GM19467 (cell line): ENCODE measurements at regions not wholly inside any gene's neighbourhood (a gene's known extent, or its start where the extent isn't known, plus 50 kb on each side); places are given as distances from the start of the nearest gene placed in this dataset.
"Not testable (repeated sequence)": the region's sequence is repeated elsewhere in the genome, so short reads cannot be mapped to it uniquely, and the experiment has no call there.

Experiments used
- ATAC-seq: cut with Tn5 transposase; IDR thresholded peaks from one replicate; pipeline ENCODE4 v1.9.1; 2021; ENCODE audit warnings: mild to moderate bottlenecking, moderate library complexity; ENCODE audit not compliant: unreplicated experiment

GRCh38 chr10:14429043-14429700 is 98.4 kb upstream of the FRMD4A start:
- ATAC-seq: no peak

- ATAC-seq: no peak
Observed at GRCh38 chr10:14425034-14425433, 94.3 kb upstream of the FRMD4A start.

- ATAC-seq: no peak
Observed at GRCh38 chr10:14423111-14423744, 92.5 kb upstream of the FRMD4A start.

GRCh38 chr10:14422431-14422830 is 91.7 kb upstream of the FRMD4A start:
- ATAC-seq: no peak

- no peak for ATAC-seq
Observed at GRCh38 chr10:14421941-14422340, 91.2 kb upstream of the FRMD4A start.

GRCh38 chr10:14417336-14417735 is 86.6 kb upstream of the FRMD4A start:
- ATAC-seq: not testable (repeated sequence)

- ATAC-seq: no peak
Observed at GRCh38 chr10:14416308-14416700, 85.6 kb upstream of the FRMD4A start.

GRCh38 chr10:14415676-14416307 is 85.1 kb upstream of the FRMD4A start:
- ATAC-seq: no peak

GRCh38 chr10:14414901-14415300 is 84.2 kb upstream of the FRMD4A start:
- ATAC-seq: no peak

- no peak for ATAC-seq
Observed at GRCh38 chr10:14413523-14413922, 82.8 kb upstream of the FRMD4A start.

GRCh38 chr10:14412624-14413023 is 81.9 kb upstream of the FRMD4A start:
- no peak for ATAC-seq

GRCh38 chr10:14409856-14410458 is 79.2 kb upstream of the FRMD4A start:
- ATAC-seq: no peak

GRCh38 chr10:14409247-14409646 is 78.5 kb upstream of the FRMD4A start:
- ATAC-seq: no peak

- ATAC-seq: no peak
Observed at GRCh38 chr10:14408139-14408538, 77.4 kb upstream of the FRMD4A start.

- no peak for ATAC-seq
Observed at GRCh38 chr10:14407567-14407966, 76.8 kb upstream of the FRMD4A start.

GRCh38 chr10:14405076-14406065 is 74.6 kb upstream of the FRMD4A start:
- no peak for ATAC-seq

GRCh38 chr10:14403881-14404623 is 73.3 kb upstream of the FRMD4A start:
- no peak for ATAC-seq

GRCh38 chr10:14403359-14403758 is 72.6 kb upstream of the FRMD4A start:
- no peak for ATAC-seq

GRCh38 chr10:14399641-14400040 is 68.9 kb upstream of the FRMD4A start:
- ATAC-seq: no peak

GRCh38 chr10:14397066-14397465 is 66.3 kb upstream of the FRMD4A start:
- ATAC-seq: no peak
